Raji (cell line): ENCODE measurements at regions not wholly inside any gene's neighbourhood (a gene's known extent, or its start where the extent isn't known, plus 50 kb on each side); places are given as distances from the start of the nearest gene placed in this dataset.

ENCODE experiments used
- POLR2A ChIP-seq: IDR thresholded peaks from 2 replicates; pipeline ENCODE4 v1.6.1; 2011; ENCODE audit warnings: low read depth, low read length, control low read depth; ENCODE audit not compliant: insufficient read depth

DNA sequence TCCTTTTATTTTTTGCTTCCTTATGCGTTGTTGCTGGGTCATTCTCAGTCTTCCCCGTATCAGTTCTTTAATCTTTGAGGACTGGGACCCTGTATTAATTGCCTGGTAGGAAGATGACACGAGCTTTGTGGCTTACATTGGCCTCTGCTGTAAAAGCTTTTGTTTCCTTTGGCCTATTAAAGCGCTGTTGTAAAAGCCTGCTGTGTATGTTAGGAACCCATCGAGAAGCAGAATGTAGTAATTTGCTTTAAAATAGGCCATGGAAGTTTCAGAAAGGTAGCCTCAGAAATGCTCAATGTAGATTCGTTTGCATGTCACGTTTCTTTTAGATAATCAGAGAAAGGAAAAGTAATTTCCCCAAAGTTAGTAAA lies 257.5 kb upstream of the STARD13 start:
- no peak for TF ChIP-seq POLR2A

DNA sequence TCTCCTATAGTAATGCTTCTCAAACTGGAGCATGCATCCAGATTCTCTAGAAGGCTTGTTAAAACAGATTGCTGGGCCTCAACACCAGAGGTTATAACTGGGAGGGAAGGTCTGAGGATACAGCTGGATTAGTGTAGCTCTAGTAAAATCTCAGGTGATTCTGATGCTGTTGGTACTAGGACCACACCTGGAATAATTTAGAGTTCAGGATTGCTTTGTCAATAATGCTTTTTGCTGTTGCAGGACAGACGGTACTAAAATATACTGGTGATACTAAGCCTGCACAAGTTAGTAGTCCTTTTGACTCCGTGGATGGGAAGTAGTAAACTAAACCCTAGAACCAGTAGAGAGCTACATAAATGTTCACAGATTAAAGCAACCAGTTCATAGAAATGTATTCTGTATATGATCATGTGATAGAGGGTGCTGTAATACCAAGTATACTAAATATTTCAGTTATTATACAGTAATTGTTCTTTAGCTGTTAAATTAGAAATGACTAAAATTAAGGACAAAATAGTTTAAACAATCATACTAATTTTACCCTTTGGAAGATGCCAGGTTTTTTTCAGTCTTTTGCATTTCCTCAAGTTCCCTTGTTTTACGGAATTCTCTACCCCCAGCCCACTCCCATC lies 258.2 kb upstream of the STARD13 start:
- no peak for TF ChIP-seq POLR2A

DNA sequence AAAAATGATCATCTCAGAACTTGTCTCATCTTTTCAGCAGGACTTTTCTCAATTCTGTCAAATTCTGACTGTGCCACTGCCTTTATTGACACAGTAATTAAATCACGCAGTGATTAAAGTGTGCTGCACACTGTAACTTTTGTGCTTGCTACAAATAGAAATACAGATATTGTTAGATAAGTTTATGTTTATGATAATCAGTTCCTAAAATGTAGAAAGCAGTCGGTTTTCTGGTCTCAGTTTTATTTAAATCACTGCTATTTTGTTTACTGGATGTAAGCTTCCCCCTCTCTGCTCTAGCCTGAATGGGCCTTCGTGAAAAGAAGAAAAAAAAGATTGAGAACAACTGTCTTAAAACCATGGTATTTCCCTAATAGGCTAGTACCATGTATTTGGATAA lies 258.8 kb upstream of the STARD13 start:
- TF ChIP-seq POLR2A, result no peak

DNA sequence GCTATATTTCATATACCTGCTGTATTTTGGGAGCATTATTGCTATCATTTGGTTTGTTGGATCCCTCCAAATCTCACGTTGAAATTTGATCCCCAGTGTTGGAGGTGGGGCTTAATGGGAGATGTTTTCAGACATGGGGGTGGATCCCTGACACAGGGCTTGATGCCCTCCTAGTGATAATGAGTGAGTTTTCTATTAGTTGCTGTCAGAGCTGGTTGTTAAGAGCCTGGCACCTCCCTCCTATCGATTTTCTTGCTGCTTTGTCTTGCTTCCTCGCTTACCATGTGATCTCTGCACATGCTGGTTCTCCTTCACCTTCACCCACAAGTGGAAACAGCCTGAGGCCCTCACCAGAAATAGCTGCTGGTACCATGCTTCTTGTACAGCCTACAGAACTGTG lies 259.9 kb upstream of the STARD13 start:
- no peak for TF ChIP-seq POLR2A

DNA sequence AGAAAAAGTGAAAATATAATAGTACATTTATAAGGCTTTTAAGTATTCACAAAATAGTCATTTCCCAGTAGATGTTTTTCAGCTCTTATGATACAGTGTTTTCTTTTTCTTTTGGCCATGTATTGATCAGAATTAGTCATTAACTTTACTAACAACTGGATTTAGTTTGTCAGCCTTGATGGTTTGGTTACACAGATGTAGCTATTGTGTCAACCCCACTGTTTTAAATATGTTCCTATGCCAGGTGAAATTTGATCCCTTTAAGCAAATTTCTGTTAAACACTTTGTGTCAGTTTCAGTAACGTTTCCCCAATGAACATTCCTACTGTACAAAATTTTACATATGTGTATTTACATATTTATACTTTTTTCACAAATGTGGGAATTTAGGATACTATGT lies 261.5 kb upstream of the STARD13 start:
- TF ChIP-seq POLR2A, result no peak

DNA sequence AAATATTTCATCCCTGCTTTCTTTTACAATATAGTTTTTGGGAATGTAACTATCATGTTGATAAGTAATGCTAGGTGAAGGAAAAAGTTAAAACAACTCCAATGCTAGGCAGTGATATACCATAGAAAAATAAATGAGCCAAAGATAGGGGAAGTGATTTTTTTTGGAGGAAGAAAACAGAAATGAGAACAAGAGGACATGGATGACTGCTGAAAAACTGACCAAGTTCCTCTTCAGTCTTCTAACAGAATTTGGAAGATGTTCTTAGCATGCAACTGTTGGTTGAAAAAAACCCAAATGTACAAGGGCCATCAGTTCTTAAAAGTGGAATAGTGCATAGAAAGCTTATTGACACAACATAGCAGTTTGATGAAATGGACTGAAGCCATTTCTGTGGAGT lies 262.5 kb upstream of the STARD13 start:
- no peak for TF ChIP-seq POLR2A

DNA sequence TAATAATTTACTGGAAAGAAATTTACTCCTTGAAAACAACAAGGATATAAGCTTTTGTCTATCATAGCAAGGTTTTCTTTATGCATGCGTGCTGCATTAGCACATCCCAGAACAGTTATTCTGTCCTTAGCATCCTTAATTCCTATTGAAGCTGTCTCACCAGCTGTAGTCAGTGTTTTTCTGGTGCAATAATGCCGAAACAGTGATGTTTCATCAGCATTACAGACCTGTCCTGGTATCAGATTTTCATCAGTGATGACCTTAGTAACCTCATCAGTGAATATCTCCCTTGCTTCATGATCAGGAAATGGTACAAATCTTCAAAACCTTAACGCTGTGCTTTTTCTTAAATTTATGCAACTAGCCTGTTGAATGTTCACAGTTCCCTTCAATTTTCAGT lies 264.7 kb upstream of the STARD13 start:
- TF ChIP-seq POLR2A, result no peak

DNA sequence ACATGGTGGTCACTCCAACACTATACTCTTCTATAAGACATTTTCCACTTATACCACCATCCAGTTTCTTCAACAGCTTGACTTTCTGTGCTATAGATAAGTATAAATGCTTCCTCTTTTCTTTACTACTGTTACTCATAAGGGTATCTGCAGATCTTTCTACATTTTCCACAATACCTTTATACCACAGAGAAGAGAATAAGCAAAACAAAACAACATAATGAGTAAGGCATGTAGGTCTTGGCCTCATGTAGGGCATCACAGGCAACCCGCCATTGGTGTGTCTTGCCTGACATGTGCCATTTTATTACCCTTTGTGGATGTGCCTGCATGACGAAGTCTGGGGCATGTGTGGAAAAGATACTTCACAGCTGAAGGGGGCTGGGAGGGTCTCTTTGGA lies 265.3 kb upstream of the STARD13 start:
- no peak for TF ChIP-seq POLR2A

DNA sequence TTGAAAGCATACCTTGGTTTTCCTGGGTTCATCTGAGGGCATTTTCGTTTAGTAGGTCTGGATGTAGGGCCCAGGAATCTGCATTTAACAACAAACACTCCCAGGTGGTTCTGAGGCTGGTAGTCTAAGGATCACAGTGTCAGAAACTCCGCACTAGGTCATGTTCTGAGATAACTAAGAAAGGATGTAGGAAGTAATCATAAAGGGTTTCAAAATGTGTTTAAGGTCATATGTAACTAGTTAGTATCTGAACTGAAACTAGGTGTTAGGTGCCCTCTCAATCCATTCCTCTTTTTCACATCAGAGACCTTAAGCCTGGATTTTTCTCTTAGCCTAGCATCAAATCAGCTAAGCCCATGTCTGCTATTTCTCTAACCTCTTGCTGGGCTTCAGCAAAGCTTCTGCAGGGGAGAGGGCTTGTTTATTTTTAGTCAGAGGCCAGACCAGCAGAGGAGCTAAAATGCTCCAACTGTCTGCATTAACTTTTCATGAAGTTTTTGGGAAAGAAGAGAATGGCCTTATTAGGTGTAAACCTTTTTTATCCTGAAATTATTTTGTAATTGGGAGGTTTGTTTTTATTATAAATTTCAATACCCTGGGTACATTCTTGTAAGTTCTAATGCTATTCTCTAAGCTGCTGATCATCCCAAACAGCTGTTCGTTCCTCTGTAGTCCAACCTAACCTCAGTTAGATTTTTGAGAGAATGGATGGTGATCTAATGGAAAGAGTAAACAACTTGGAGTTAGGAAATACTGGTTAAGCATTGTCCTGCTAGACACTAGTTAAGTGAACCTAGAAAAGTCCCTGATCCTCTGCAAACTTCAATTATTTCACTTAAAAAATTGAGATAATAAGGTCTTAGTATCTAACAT lies 262.8 kb upstream of the RFC3 start:
- TF ChIP-seq POLR2A, result no peak

DNA sequence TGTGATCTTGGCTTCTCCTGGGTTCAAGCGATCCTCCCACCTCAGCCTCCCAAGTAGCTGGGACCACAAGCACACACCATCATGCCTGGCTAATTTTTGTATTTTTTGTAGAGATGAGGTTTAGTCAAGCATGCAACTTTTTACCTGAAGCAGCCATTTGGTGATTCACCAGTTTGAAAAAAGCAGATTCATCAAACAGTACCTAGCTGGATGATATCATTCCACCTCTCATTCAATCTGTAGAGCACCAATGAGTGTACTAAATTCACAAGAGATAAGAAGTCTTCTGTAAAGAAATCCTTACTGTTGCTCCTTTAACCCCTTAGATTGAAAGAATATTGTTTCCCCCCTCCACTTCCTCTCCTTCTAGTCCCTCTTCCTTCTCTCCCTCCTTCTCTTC lies 261.1 kb upstream of the RFC3 start:
- no peak for TF ChIP-seq POLR2A

DNA sequence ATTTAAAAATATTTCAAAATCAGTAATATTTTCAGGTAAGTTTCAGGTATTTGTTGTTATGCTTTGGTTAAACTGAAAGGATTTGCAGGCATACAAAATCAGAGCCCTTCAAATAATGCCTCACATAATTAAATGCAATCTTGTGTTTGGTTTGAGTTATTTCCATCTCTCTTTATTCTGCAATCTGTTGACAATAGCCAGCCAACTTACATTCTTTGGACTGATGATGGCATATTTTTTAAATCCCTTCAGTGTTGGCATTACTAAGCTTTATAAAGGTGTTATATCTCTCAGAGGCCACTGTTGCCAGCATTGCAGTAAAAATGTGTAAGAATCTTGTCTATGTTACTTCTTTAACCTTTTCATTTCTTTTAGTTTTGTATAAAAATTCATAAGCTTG lies 257.2 kb upstream of the RFC3 start:
- TF ChIP-seq POLR2A, result no peak

DNA sequence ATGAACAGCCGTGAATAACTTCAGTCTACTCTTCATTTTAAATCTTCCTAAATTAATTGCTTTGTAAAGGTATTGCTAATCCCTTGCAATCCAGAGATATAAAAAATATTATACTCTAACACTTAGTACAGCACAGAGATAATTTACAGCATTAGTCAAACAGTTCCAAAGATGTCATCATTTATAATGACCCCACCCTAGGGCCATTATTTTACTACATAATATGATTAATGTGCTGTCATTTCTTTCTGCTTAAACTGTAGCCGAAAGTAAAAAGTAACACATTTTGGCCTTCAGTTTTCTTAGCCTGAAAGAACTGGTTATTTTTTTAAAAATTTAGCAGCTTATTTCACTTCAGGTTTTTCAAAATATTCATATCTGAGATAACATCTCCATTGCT lies 256.3 kb upstream of the RFC3 start:
- no peak for TF ChIP-seq POLR2A

DNA sequence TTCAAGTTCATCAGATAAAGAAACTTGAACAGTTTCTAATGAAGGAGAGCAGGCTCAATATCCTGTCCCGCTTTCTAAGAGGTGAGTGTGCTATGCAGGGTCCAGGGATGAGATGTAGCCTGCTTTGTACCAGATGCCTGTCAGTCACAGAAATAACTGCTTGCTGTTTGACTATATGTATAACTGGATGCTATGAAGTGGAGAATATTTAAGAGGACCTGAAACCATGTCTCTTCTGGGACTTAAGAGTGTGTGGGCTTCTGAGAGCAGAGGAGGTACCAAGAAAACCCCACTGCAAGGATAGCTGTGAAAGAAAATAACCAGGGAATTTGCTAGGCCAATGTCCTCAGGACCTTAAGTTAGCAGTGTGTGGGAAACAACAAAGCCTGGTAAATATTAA lies 246.3 kb upstream of the RFC3 start:
- no peak for TF ChIP-seq POLR2A

DNA sequence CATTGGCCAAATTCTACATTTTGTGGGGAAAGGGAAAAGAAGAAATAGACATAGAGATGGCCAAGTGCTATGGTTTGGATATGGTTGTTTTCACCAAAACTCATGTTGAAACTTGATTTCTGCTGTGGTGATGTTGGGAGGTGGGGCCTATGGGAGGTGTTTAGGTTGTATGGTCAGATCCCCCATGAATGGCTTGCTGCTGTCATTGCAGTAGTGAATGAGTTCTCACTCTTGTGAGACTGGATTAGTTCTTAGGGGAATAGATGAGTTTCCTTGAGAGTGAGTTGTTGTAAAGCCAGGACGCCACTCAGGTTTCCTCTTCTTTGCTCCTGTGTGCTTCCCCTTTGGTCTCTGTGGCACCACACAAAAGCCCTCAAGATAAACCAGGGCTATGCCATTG lies 242.6 kb upstream of the RFC3 start:
- no peak for TF ChIP-seq POLR2A

DNA sequence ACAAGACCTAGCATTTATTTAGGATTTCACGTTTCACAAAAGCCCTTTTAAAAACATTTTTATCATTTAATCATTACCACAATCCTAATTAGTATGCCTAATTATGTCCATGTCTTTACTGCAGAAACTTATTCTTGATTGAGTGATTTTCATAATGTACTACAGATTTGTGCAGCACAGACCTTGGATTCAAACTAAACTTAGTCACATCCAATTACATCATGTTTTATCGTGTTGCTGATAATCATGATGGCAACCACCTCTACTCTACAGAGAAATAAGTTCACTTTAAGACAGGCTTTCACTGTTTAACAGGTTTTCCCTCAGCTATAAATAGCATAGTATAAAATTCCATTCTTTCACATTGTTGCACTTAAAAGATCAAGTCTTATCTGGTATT lies 240.9 kb upstream of the RFC3 start:
- TF ChIP-seq POLR2A, result no peak

DNA sequence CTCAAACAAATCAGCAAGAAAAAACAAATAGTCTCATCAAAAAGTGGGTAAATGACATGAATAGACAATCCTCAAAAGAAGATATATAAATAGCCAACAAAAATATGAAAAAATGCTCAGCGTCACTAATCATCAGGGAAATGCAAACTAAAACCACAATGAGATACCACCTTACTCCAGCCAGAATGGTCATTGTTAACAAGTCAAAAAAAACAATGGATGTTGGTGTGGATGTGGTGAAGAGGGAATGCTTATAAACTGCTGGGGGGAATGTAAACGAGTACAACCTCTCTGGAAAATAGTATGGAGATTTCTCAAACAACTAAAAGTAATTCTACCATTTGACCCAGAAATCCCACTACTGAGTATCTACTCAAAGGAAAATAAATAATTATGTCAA lies 239.2 kb upstream of the RFC3 start:
- no peak for TF ChIP-seq POLR2A

DNA sequence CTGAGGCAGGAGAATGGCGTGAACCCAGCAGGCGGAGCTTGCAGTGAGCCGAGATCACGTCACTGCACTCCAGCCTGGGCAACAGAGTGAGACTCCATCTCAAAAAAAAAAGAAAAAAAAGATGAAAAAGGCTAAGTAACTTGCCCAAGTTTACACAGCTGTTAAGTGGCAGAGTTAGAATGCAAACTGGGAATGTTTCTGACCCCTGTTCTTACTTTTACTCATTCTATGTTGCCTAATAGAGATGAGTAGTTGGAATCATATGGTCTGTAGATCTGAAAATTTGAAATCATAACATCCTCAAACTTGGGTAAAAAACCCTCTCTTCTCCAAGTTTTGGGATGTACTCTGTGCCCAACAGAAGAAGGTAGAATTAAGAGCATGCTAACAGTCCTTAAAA lies 235.8 kb upstream of the RFC3 start:
- TF ChIP-seq POLR2A, result no peak
